ENCODE measurements at regions not wholly inside any gene's neighbourhood (a gene's known extent, or its start where the extent isn't known, plus 50 kb on each side); places are given as distances from the start of the nearest gene placed in this dataset. TPM values are rescaled to one million over a fixed set of nuclear protein-coding genes. Genes with fewer than 3 reads are reported as not detected.

DNA sequence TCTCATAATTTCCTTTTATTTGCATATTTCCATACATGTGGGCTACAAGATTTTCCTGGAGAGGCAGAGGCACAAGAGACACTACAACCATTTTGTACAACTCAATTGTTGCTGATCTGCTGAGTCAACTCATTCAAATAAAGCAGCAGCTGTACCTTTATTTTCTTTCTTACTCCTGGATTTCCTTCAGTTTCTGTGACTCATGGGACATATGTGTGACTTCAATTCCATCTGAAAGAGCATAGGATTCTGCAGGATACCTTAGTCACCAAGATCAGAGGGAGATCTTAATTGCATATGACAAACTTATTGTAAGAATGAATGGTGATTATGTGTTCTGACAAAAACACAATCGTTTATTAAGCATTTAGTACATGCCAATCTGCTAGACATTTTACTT, 2219.4 kb downstream of the NCAM2 start:
- H4K20me1 ChIP-seq (ENCODE audit: control insufficient read depth, insufficient read depth, low read length, poor library complexity, severe bottlenecking) = no peaks in the 10 kb centered on the region
- no peaks in the 10 kb centered on the region for H3K27me3 ChIP-seq (replicated peaks in 1 of 4; ENCODE audit: control extremely low read depth in 1 of 4, control insufficient read depth in 3 of 4, insufficient read depth in 4 of 4, low read length in 3 of 4)
- no peak overlapping the region for H3K4me3 ChIP-seq (ENCODE audit: control extremely low read depth in 1 of 5, extremely low read depth in 1 of 5, insufficient read depth in 1 of 5, low read depth in 2 of 5, low read length in 4 of 5)
- no peak overlapping the region for H2AFZ ChIP-seq (ENCODE audit: insufficient read depth, low read depth, low read length, poor library complexity, severe bottlenecking)
- peaks cover 1 to 7% (median 7%) of the 10 kb centered on the region in 3 donors for H3K9me3 ChIP-seq (ENCODE audit: control extremely low read depth in 1 of 3, control insufficient read depth in 2 of 3, insufficient read depth in 1 of 3, low read length in 2 of 3)
- ATAC-seq (ENCODE audit: low read depth) = no peak
- CTCF ChIA-PET = no interaction called here
- H3K9ac ChIP-seq (ENCODE audit: low read length) = no peak overlapping the region
- Mint-ChIP-seq H3K27me3 (no peaks in the 10 kb centered on the region), H3K9me3 (ENCODE audit: insufficient read depth) (peaks cover 6% of the 10 kb centered on the region), H3K4me1 (no peaks in the 10 kb centered on the region), H3K4me3 (no peak overlapping the region), H3K27ac (no peak overlapping the region)
- H3K4me1 ChIP-seq (ENCODE audit: control insufficient read depth in 2 of 2, insufficient read depth in 2 of 2, low read length in 2 of 2) = no peaks in the 10 kb centered on the region
- intact Hi-C loops (cut with micrococcal nuclease) = no loop called here
- H3K27ac ChIP-seq (ENCODE audit: low read length in 2 of 2) = no peak overlapping the region
- POLR2A ChIA-PET = no interaction called here
- H3K79me2 ChIP-seq (ENCODE audit: control insufficient read depth, insufficient read depth, low read length) = no peaks in the 10 kb centered on the region
- TF ChIP-seq, protein P1, sequence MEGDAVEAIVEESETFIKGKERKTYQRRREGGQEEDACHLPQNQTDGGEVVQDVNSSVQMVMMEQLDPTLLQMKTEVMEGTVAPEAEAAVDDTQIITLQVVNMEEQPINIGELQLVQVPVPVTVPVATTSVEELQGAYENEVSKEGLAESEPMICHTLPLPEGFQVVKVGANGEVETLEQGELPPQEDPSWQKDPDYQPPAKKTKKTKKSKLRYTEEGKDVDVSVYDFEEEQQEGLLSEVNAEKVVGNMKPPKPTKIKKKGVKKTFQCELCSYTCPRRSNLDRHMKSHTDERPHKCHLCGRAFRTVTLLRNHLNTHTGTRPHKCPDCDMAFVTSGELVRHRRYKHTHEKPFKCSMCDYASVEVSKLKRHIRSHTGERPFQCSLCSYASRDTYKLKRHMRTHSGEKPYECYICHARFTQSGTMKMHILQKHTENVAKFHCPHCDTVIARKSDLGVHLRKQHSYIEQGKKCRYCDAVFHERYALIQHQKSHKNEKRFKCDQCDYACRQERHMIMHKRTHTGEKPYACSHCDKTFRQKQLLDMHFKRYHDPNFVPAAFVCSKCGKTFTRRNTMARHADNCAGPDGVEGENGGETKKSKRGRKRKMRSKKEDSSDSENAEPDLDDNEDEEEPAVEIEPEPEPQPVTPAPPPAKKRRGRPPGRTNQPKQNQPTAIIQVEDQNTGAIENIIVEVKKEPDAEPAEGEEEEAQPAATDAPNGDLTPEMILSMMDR (IDR thresholded peaks at IDR 0.05) = no peak
- no peak for TF ChIP-seq EZH2 (IDR thresholded peaks at IDR 0.05; ENCODE audit: borderline replicate concordance, insufficient read depth, low read depth, low read length, poor library complexity, severe bottlenecking)
- no peak for DNase-seq
- no peaks in the 10 kb centered on the region for H3K36me3 ChIP-seq (replicated peaks in 1 of 2; ENCODE audit: control extremely low read depth in 1 of 2, control insufficient read depth in 1 of 2, extremely low read depth in 1 of 2, insufficient read depth in 2 of 2, low read length in 1 of 2)
- WGBS (ENCODE audit: insufficient coverage) = no CpG with 5 or more reads among the region's 1 CpG
- no peak overlapping the region for H3K4me2 ChIP-seq (replicated peaks; ENCODE audit: low read depth, low read length, poor library complexity, severe bottlenecking)

DNA sequence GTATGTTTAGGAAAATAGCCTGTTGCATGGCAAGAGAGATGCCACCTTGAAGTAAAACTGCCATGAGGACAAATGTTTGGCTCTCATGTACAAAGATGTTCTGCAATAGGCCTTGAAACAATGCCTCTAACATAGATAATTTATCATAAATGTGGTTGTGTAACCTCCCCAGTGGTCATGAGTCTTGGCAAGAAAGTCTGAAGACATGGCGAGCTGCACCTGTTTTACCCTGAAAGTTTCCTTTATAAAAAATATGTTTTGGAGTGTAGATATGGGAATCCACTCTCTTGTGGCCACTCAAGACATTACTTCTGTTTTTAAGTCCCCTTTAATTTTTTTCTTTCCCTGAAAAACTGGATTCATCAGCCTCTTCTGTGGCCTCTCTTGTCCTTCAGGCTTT, 2217.1 kb downstream of the NCAM2 start:
- no peak overlapping the region for H3K27ac Mint-ChIP-seq
- intact Hi-C loops (cut with micrococcal nuclease) = no loop called here
- peaks cover 1 to 8% (median 8%) of the 10 kb centered on the region in 3 donors for H3K9me3 ChIP-seq (ENCODE audit: control extremely low read depth in 1 of 3, control insufficient read depth in 2 of 3, insufficient read depth in 1 of 3, low read length in 2 of 3)

More for the DNA sequence above, 2217.1 kb downstream of the NCAM2 start:
- Histone ChIP-seq H4K20me1 (ENCODE audit: control insufficient read depth, insufficient read depth, low read length, poor library complexity, severe bottlenecking) (no peaks in the 10 kb centered on the region), H2AFZ (ENCODE audit: insufficient read depth, low read depth, low read length, poor library complexity, severe bottlenecking) (no peak overlapping the region), H3K27me3 (replicated peaks in 1 of 4; ENCODE audit: control extremely low read depth in 1 of 4, control insufficient read depth in 3 of 4, insufficient read depth in 4 of 4, low read length in 3 of 4) (no peaks in the 10 kb centered on the region), H3K4me3 (ENCODE audit: control extremely low read depth in 1 of 5, extremely low read depth in 1 of 5, insufficient read depth in 1 of 5, low read depth in 2 of 5, low read length in 4 of 5) (no peak overlapping the region), H3K27ac (ENCODE audit: low read length in 2 of 2) (no peak overlapping the region), H3K79me2 (ENCODE audit: control insufficient read depth, insufficient read depth, low read length) (no peaks in the 10 kb centered on the region), H3K4me2 (replicated peaks; ENCODE audit: low read depth, low read length, poor library complexity, severe bottlenecking) (no peak overlapping the region), H3K36me3 (replicated peaks in 1 of 2; ENCODE audit: control extremely low read depth in 1 of 2, control insufficient read depth in 1 of 2, extremely low read depth in 1 of 2, insufficient read depth in 2 of 2, low read length in 1 of 2) (no peaks in the 10 kb centered on the region), H3K4me1 (ENCODE audit: control insufficient read depth in 2 of 2, insufficient read depth in 2 of 2, low read length in 2 of 2) (no peaks in the 10 kb centered on the region), H3K9ac (ENCODE audit: low read length) (no peak overlapping the region)
- Mint-ChIP-seq H3K4me1 (no peaks in the 10 kb centered on the region), H3K4me3 (no peak overlapping the region), H3K27me3 (no peaks in the 10 kb centered on the region), H3K9me3 (ENCODE audit: insufficient read depth) (peaks cover 6% of the 10 kb centered on the region)
- CTCF ChIA-PET = no interaction called here
- POLR2A ChIA-PET = no interaction called here
- no peak for DNase-seq
- WGBS (ENCODE audit: insufficient coverage) = no CpG with 5 or more reads among the region's 1 CpG
- no peak for TF ChIP-seq EZH2 (IDR thresholded peaks at IDR 0.05; ENCODE audit: borderline replicate concordance, insufficient read depth, low read depth, low read length, poor library complexity, severe bottlenecking)
- TF ChIP-seq, protein P1 (IDR thresholded peaks at IDR 0.05) = no peak
- ATAC-seq (ENCODE audit: low read depth) = no peak

Small RNAs in the stretch of these regions (small RNA-seq; reads per million reads assigned to genes)
- gene AP001340.1 (ENCODE audit: insufficient read length, low read depth, low replicate concordance) (not detected), gene RF00019 (ENCODE audit: insufficient read length, low read depth, low replicate concordance) (not detected), gene RN7SKP236 (ENCODE audit: insufficient read length, low read depth, low replicate concordance) (not detected), gene RNA5SP489 (ENCODE audit: insufficient read length, low read depth, low replicate concordance) (not detected), gene RNU2-55P (ENCODE audit: insufficient read length, low read depth, low replicate concordance) (not detected)

Measured in B cell (primary cell).